CD4-positive, alpha-beta memory T cell (primary cell): ENCODE measurements at regions not wholly inside any gene's neighbourhood (a gene's known extent, or its start where the extent isn't known, plus 50 kb on each side); places are given as distances from the start of the nearest gene placed in this dataset.

ENCODE experiments used
- CTCF ChIA-PET: fragments of 350-600 bp; sonication (Branson Sonifier 250); formaldehyde crosslinking; loops from one replicate; lab custom pipeline; 2021; ENCODE audit warnings: inconsistent platforms; ENCODE audit not compliant: partially characterized antibody; lab: Charles Lee
- POLR2A ChIA-PET: fragments of 350-600 bp; sonication (Branson Sonifier 250); formaldehyde crosslinking; loops from one replicate; lab custom pipeline; 2021; ENCODE audit not compliant: partially characterized antibody; lab: Charles Lee
- DNase-seq, 5 donors: peaks; one replicate each; pipeline versions ENCODE4 v3.0.0 to v3.0.0-alpha.2; 2020 to 2022; ENCODE audit warnings: mixed read lengths in 1 of 5
- H3K27ac ChIP-seq: one replicate; pipeline ENCODE4 v1.7.0; 2013; ENCODE audit warnings: low read depth, low read length
- H3K27me3 ChIP-seq: 2 replicates; pipeline ENCODE4 v1.7.0; 2013; ENCODE audit warnings: mild to moderate bottlenecking, low read length, moderate library complexity; ENCODE audit not compliant: insufficient read depth
- H3K36me3 ChIP-seq: 2 replicates; pipeline ENCODE4 v1.7.0; 2013; ENCODE audit warnings: mild to moderate bottlenecking, low read length, moderate library complexity; ENCODE audit not compliant: insufficient read depth
- H3K4me1 ChIP-seq: 2 replicates; pipeline ENCODE4 v1.7.0; 2013; ENCODE audit warnings: mild to moderate bottlenecking, low read length, moderate library complexity; ENCODE audit not compliant: insufficient read depth
- H3K4me3 ChIP-seq, 2 donors: one replicate each; pipeline ENCODE4 v1.7.0; 2013; ENCODE audit warnings: low read length in 2 of 2, mild to moderate bottlenecking in 1 of 2
- H3K9me3 ChIP-seq, 2 donors: one replicate each; pipeline ENCODE4 v1.7.0; 2013; ENCODE audit warnings: low read length in 2 of 2, control low read depth in 1 of 2; ENCODE audit not compliant: control insufficient read depth in 1 of 2
- H3K27ac Mint-ChIP-seq, 7 donors: one replicate each; pipeline ENCODE4 v1.8.0; 2020 to 2021; ENCODE audit warnings: mixed read lengths in 7 of 7, mild to moderate bottlenecking in 6 of 7, inconsistent platforms in 3 of 7, moderate library complexity in 3 of 7
- H3K27me3 Mint-ChIP-seq, 2 donors: one replicate each; pipeline ENCODE4 v1.8.0; 2020 to 2021; ENCODE audit warnings: mixed read lengths in 2 of 2
- H3K36me3 Mint-ChIP-seq, 2 donors: one replicate each; pipeline ENCODE4 v1.8.0; 2020 to 2021; ENCODE audit warnings: mixed read lengths in 2 of 2, inconsistent platforms in 1 of 2, mild to moderate bottlenecking in 1 of 2
- H3K4me1 Mint-ChIP-seq, 4 donors: one replicate each; pipeline ENCODE4 v1.8.0; 2020 to 2021; ENCODE audit warnings: mixed read lengths in 4 of 4, mild to moderate bottlenecking in 1 of 4
- H3K4me3 Mint-ChIP-seq, 8 donors: one replicate each; pipeline ENCODE4 v1.8.0; 2020 to 2021; ENCODE audit warnings: mixed read lengths in 8 of 8, mild to moderate bottlenecking in 7 of 8, moderate library complexity in 6 of 8, inconsistent platforms in 3 of 8
- H3K9me3 Mint-ChIP-seq, 8 donors: one replicate each; pipeline ENCODE4 v1.8.0; 2020 to 2021; ENCODE audit warnings: mixed read lengths in 8 of 8, mild to moderate bottlenecking in 5 of 8, inconsistent platforms in 3 of 8, moderate library complexity in 1 of 8
- intact Hi-C: fragments of 100-400 bp; cut with micrococcal nuclease; formaldehyde crosslinking; loops from one replicate; pipeline ENCODE4 v1.15.1; 2023

DNA sequence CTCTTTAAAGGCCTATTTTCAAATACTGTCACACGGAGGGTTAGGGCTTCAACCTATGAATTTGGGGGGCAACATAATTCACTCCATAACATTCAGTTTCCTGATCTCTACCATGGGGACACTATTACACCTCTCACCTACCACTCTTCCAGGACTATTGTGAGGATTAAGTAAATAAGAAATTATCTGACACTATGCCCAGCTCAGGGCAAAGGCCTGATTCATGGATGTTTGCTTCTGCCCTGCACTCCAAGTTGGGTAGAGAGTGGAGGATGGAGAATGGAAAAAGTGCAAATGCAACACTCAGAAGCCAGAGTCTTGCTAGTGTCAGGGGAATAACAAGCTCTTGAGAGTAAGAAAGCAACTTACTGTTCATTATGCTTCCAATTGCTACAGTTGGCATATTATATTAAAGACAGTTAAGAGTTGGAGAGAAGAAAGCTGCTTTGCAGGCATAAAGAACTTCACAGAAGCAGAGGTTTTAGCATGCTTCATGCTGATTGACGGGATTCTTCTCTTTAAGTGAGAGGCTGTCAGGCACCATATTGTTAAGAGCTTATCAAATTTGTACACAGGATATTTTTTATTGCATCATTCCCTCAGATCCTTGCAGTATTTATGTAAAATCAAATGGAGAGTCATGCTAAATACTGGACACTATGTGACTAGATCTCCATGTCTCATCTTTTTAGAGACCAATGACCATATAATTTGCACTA is 375.3 kb downstream of the VPS13C start:
- peaks cover 6 to 8% of the 10 kb centered on the region in 2 donors for H3K27me3 Mint-ChIP-seq
- CTCF ChIA-PET: no interaction called here
- POLR2A ChIA-PET: no interaction called here

DNA sequence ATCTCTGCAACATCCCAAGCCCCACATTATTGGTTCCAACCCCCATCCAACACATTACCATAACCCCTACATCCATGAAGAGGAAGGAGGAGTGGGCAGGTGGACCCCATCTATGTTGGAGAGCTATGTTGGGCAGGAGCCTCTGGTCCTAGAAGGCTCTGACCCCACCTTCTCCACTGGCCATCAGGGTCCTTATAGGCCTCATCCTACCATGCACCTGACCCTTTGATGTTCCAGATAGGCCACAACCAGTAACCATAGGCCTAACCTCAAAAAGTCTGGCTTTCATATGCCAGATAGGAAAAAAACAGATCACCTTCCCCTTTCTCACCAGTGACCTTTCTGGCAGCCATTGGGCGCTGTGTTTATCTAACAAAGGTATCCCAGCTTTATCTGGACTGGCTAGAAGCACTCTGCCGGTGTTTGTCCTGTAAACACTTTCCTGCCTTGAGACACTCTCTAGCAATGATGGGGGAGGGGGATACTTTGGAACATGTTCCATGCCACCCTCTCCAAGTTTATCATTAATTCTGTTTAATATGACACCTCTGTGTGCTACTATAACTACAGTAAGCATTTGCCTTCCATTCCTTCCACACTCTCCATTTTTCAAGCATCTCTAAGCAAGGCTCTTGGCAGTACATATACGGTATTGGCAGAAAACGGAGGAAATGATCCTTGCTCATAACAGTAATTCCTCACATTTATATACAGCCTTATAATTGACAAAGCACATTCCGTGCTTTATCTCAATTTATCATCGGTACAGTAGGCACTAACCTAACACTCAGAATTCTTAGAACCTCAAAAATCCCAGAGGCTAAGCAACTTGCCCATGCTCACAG is 377.1 kb downstream of the VPS13C start:
- Mint-ChIP-seq H3K4me3 (no peak overlapping the region), H3K9me3 (peaks cover 0 to 4% (median under 1%) of the 10 kb centered on the region in 8 donors), H3K27ac (no peak overlapping the region), H3K27me3 (peaks cover 6 to 12% of the 10 kb centered on the region in 2 donors), H3K36me3 (no peaks in the 10 kb centered on the region), H3K4me1 (no peaks in the 10 kb centered on the region)
- H3K4me3 ChIP-seq: no peak overlapping the region
- no peaks in the 10 kb centered on the region for H3K36me3 ChIP-seq
- H3K27ac ChIP-seq: no peak overlapping the region
- H3K27me3 ChIP-seq: no peaks in the 10 kb centered on the region
- no peaks in the 10 kb centered on the region for H3K4me1 ChIP-seq
- ChIA-PET POLR2A (no interaction called here), CTCF (no interaction called here)
- no peaks in the 10 kb centered on the region for H3K9me3 ChIP-seq
- DNase-seq: no peak
- intact Hi-C loops: no loop called here

More for the DNA sequence above, 375.3 kb downstream of the VPS13C start:
- Mint-ChIP-seq H3K9me3 (no peaks in the 10 kb centered on the region), H3K27ac (no peak overlapping the region), H3K4me3 (no peak overlapping the region), H3K4me1 (no peaks in the 10 kb centered on the region), H3K36me3 (no peaks in the 10 kb centered on the region)
- no peaks in the 10 kb centered on the region for H3K27me3 ChIP-seq
- intact Hi-C loops: no loop called here
- DNase-seq: no peak
- no peak overlapping the region for H3K27ac ChIP-seq
- H3K4me1 ChIP-seq: no peaks in the 10 kb centered on the region
- H3K9me3 ChIP-seq: no peaks in the 10 kb centered on the region
- H3K36me3 ChIP-seq: no peaks in the 10 kb centered on the region
- no peak overlapping the region for H3K4me3 ChIP-seq

GRCh38 chr15:61681676-61682075 is 378.6 kb downstream of the VPS13C start:
- Histone ChIP-seq H3K9me3 (no peaks in the 10 kb centered on the region), H3K4me3 (no peak overlapping the region), H3K36me3 (no peaks in the 10 kb centered on the region), H3K4me1 (no peaks in the 10 kb centered on the region), H3K27ac (no peak overlapping the region), H3K27me3 (no peaks in the 10 kb centered on the region)
- Mint-ChIP-seq H3K4me3 (no peak overlapping the region), H3K4me1 (no peaks in the 10 kb centered on the region), H3K27me3 (peaks cover 6 to 12% of the 10 kb centered on the region in 2 donors), H3K9me3 (peaks cover 0 to 11% (median 4%) of the 10 kb centered on the region in 8 donors), H3K36me3 (no peaks in the 10 kb centered on the region), H3K27ac (no peak overlapping the region)
- ChIA-PET POLR2A (no interaction called here), CTCF (no interaction called here)
- intact Hi-C loops: no loop called here
- DNase-seq: no peak

GRCh38 chr15:61681038-61681418 is 379.2 kb downstream of the VPS13C start:
- Mint-ChIP-seq H3K4me3 (no peak overlapping the region), H3K27ac (no peak overlapping the region), H3K36me3 (no peaks in the 10 kb centered on the region), H3K9me3 (peaks cover 0 to 11% (median 4%) of the 10 kb centered on the region in 8 donors), H3K27me3 (peaks cover 6 to 12% of the 10 kb centered on the region in 2 donors), H3K4me1 (no peaks in the 10 kb centered on the region)
- ChIA-PET CTCF (no interaction called here), POLR2A (no interaction called here)
- no peak for DNase-seq
- Histone ChIP-seq H3K27ac (no peak overlapping the region), H3K36me3 (no peaks in the 10 kb centered on the region), H3K4me3 (no peak overlapping the region), H3K27me3 (no peaks in the 10 kb centered on the region), H3K9me3 (no peaks in the 10 kb centered on the region), H3K4me1 (no peaks in the 10 kb centered on the region)
- intact Hi-C loops: no loop called here

DNA sequence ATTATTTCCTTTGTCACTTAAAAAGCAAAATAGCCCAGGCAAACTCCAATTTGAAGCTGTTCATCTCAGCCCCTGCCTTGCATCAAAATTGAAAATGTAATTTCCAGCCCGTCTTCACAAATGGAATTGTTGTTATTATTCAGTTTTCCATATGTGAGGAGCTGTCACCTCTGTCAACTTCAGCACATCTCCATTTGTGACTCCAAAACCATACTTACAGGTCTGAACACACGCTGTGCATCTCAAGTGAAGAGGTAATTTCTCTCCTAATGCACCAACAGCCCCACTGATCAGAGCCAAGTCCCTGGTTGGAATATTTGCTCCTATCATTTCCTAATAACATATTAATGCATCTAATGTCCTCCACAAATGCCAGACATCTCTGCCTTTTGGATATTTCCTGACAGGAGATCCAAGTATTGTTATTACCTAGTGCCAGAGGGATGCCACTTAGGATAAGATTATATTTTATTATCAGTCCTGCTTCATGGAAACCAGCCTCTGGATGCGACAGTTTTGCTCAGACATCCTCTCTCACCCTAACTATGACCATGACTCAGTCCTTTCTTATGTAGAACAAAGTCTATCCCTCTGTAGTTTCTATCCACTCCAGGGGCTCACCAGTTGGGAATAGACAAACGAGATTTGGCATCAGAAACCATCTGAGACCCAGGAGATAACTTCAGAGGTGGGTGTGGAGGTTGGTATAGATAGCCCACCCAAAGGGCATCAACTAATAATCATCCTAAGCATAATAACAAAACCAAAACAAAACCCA is 379.8 kb downstream of the VPS13C start:
- no peaks in the 10 kb centered on the region for H3K4me1 ChIP-seq
- intact Hi-C loops: no loop called here
- H3K9me3 ChIP-seq: no peaks in the 10 kb centered on the region
- Mint-ChIP-seq H3K4me1 (no peaks in the 10 kb centered on the region), H3K27me3 (peaks cover 6 to 12% of the 10 kb centered on the region in 2 donors), H3K4me3 (no peak overlapping the region), H3K9me3 (peaks cover 0 to 11% (median 4%) of the 10 kb centered on the region in 8 donors), H3K36me3 (no peaks in the 10 kb centered on the region), H3K27ac (no peak overlapping the region)
- no peak overlapping the region for H3K4me3 ChIP-seq
- no peak for DNase-seq
- no peaks in the 10 kb centered on the region for H3K36me3 ChIP-seq
- CTCF ChIA-PET: no interaction called here
- POLR2A ChIA-PET: no interaction called here
- no peaks in the 10 kb centered on the region for H3K27me3 ChIP-seq
- H3K27ac ChIP-seq: no peak overlapping the region

DNA sequence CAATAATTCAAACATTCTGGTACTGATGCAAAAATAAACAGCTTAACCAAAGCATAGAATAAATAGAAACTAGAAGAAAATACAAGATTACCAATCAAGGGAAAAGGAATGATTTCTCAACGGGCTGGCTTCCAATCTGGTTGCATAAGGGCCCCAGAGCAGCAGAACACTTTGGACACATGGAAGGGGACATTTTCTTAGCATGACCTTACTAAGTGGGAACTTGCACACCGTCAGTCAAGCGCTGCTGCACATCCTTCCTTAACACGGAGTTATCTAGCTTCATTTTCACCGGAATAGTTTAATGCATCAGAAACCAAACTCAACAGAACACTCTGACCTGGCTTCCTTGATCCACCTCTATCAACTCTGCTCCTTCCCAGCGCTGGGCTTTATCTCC is 388.5 kb downstream of the VPS13C start:
- Histone ChIP-seq H3K27ac (no peak overlapping the region), H3K36me3 (no peaks in the 10 kb centered on the region), H3K9me3 (no peaks in the 10 kb centered on the region), H3K27me3 (no peaks in the 10 kb centered on the region), H3K4me1 (no peaks in the 10 kb centered on the region), H3K4me3 (no peak overlapping the region)
- CTCF ChIA-PET: no interaction called here
- POLR2A ChIA-PET: no interaction called here
- peaks cover 0 to 3% (median 0%) of the 10 kb centered on the region in 8 donors for H3K9me3 Mint-ChIP-seq
- H3K4me1 Mint-ChIP-seq: no peaks in the 10 kb centered on the region
- H3K27me3 Mint-ChIP-seq: peaks cover 3 to 14% of the 10 kb centered on the region in 2 donors
- intact Hi-C loops: no loop called here
- no peak overlapping the region for H3K27ac Mint-ChIP-seq
- no peak overlapping the region for H3K4me3 Mint-ChIP-seq
- no peaks in the 10 kb centered on the region for H3K36me3 Mint-ChIP-seq
- DNase-seq: no peak

GRCh38 chr15:61668444-61668843 is 391.8 kb downstream of the VPS13C start:
- peaks cover 0 to 2% (median 0%) of the 10 kb centered on the region in 8 donors for H3K9me3 Mint-ChIP-seq
- no peaks in the 10 kb centered on the region for H3K9me3 ChIP-seq
- no peaks in the 10 kb centered on the region for H3K36me3 ChIP-seq
- peaks cover 10 to 14% of the 10 kb centered on the region in 2 donors for H3K27me3 Mint-ChIP-seq
- no peaks in the 10 kb centered on the region for H3K36me3 Mint-ChIP-seq
- no peak for DNase-seq
- H3K4me3 Mint-ChIP-seq: no peak overlapping the region
- intact Hi-C loops: no loop called here
- H3K4me3 ChIP-seq: no peak overlapping the region
- no peaks in the 10 kb centered on the region for H3K4me1 Mint-ChIP-seq
- H3K27me3 ChIP-seq: no peaks in the 10 kb centered on the region
- POLR2A ChIA-PET: no interaction called here
- no peaks in the 10 kb centered on the region for H3K4me1 ChIP-seq
- H3K27ac ChIP-seq: no peak overlapping the region
- no peak overlapping the region for H3K27ac Mint-ChIP-seq
- CTCF ChIA-PET: no interaction called here
